NB4 (cell line): ENCODE measurements at regions not wholly inside any gene's neighbourhood (a gene's known extent, or its start where the extent isn't known, plus 50 kb on each side); places are given as distances from the start of the nearest gene placed in this dataset.

Source experiments
- DNase-seq: peaks from one replicate; pipeline ENCODE4 v3.0.0; 2010; ENCODE audit warnings: low read depth
- H3K4me3 ChIP-seq: one replicate; pipeline ENCODE4 v1.5.1; 2011; ENCODE audit warnings: mild to moderate bottlenecking, low read depth, low read length, moderate library complexity
- MYC ChIP-seq: IDR thresholded peaks from 2 replicates; pipeline ENCODE4 v1.6.1; 2011; ENCODE audit warnings: low read depth, low read length
- POLR2A ChIP-seq: IDR thresholded peaks from 2 replicates; pipeline ENCODE4 v1.6.1; 2011; ENCODE audit warnings: mild to moderate bottlenecking; ENCODE audit not compliant: insufficient read length; ENCODE audit errors: extremely low read depth
- TF ChIP-seq, protein P1 (sequence below): IDR thresholded peaks from one replicate; pipeline ENCODE4 v1.5.1; 2012; ENCODE audit warnings: low read depth, low read length
- TF ChIP-seq, protein P2 (sequence below): IDR thresholded peaks from 2 replicates; pipeline ENCODE4 v1.6.1; 2011; ENCODE audit warnings: low read depth, low read length

DNA sequence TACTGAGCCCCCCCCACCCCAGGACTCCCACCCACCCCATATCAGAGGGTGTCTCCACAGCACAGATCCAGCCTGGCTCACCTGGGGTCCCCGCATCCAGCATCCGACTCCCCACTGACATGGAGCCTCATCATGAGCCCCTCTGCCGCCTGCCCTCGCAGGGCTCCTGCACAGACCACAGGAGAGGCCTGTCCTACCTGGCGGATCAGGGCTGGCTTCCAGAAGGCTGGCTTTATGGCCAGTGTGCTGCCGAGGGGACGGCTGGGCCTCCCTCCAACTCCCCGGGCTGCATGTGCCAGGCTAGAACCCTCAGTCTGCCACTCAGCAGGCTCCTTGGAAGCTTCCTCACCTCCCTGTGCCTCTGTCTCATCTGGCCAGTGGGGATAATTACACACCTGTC is 119.0 kb downstream of the RFLNA start:
- DNase-seq: no peak
- TF ChIP-seq, protein P1, sequence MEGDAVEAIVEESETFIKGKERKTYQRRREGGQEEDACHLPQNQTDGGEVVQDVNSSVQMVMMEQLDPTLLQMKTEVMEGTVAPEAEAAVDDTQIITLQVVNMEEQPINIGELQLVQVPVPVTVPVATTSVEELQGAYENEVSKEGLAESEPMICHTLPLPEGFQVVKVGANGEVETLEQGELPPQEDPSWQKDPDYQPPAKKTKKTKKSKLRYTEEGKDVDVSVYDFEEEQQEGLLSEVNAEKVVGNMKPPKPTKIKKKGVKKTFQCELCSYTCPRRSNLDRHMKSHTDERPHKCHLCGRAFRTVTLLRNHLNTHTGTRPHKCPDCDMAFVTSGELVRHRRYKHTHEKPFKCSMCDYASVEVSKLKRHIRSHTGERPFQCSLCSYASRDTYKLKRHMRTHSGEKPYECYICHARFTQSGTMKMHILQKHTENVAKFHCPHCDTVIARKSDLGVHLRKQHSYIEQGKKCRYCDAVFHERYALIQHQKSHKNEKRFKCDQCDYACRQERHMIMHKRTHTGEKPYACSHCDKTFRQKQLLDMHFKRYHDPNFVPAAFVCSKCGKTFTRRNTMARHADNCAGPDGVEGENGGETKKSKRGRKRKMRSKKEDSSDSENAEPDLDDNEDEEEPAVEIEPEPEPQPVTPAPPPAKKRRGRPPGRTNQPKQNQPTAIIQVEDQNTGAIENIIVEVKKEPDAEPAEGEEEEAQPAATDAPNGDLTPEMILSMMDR: no peak
- TF ChIP-seq MYC (no peak), POLR2A (no peak)
- TF ChIP-seq, protein P2, sequence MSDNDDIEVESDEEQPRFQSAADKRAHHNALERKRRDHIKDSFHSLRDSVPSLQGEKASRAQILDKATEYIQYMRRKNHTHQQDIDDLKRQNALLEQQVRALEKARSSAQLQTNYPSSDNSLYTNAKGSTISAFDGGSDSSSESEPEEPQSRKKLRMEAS: no peak
- no peak overlapping the region for H3K4me3 ChIP-seq

DNA sequence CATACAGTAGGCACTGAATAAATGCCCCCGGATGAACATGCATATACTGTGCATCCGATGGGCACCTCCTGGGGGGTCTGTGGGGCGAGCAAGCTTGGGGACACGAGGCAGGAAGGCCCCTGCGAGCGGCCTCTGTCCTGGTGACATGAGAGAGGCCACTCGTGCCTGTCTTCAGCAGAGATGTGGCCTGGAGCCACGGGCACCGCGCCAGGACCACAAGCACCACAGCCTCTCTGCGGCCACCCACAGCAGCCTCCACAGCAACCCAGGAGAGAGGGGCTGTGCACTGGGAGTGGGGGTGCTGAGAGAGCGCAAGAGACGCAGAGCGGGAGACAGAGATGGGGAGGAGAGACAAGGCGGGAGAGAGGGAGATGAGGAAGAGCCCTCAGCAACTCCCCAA is 118.5 kb downstream of the RFLNA start:
- H3K4me3 ChIP-seq: no peak overlapping the region
- TF ChIP-seq POLR2A (no peak), MYC (no peak)
- TF ChIP-seq, protein P1: no peak
- DNase-seq: no peak

DNA sequence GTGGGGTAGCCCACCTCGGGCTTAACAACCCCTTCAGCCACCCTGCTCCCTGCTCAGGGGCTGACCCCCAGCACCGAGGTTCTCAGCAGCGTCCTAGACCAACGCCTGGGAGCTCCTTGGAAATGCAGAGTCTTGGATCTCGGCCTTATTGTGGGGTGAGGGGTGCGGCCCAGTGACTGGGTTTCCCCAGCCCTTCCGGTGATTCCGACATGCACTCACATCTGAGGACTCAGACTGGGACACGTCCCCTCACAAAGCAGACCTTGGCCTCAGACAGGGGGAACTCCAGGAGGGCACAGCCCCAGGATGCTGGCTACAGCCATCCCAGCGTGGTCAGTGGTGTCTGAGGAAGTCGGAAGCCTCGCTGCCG is 117.7 kb downstream of the RFLNA start:
- TF ChIP-seq, protein P1: no peak
- no peak for TF ChIP-seq MYC
- TF ChIP-seq POLR2A: no peak
- TF ChIP-seq, protein P2: no peak
- no peak overlapping the region for H3K4me3 ChIP-seq
- DNase-seq: no peak

DNA sequence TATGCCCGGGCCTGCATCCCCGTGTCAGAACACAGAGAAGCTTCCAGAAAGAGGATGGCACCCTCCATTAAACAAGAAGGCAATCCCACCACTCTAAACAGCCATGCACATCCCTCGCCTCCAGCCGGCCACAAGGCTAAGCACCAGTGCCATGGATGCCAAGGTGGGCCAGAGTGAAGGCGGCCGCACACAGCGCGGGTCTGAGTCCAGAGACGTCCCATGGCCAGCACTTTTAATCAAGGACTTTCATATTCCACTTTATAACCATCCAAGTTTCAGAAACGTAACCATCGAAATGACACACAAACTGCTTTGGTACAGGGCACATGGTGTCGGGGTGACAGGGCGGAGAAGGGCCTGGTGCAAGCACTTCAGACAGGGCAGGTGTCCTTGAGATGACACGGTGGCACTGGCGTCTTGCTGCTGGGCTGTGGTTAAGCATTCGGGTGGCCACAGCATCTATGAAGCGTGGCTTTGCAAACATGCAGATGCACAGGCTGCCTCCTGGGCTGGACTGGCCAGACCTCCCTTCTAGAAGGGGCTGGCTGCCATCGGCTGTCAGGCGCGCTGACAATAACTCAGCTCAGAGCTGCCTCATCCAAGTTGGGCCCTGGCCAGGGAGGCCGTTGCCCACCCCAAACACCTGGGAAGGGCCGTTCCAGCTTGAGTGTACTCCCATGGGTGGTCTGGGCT is 117.2 kb downstream of the RFLNA start:
- H3K4me3 ChIP-seq: no peak overlapping the region
- TF ChIP-seq, protein P2: no peak
- TF ChIP-seq POLR2A (no peak), MYC (no peak)
- TF ChIP-seq, protein P1: no peak
- DNase-seq: no peak

DNA sequence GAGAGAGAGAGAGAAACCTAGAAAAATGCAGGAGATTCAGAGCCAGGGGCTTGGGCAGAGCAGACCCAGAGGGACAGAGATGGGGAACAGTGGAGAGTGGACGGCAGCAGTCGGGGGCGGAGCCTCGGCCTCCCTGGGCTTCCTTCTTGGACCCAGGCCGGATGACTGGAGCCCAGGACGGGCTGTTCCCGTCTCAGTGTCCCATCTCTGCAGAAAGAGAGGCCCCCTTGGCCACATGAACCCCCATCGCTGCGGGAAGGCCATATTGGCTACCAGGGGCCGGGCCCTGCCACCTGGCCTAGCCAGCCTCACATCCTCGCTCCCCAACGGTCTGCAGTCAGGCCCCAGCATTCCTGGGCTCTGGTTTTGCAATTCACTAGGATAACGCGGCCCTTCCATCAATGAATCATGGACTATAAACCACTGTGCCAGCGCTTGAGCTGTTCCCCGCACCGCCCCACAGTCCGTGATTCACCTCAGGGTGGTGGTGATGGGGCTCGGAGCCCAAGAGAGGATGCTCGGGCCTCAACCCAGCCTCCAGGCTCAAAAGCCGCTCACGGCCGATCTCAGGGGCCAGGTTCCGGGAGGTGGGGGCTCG is 116.5 kb downstream of the RFLNA start:
- TF ChIP-seq, protein P1: no peak
- no peak for TF ChIP-seq POLR2A
- TF ChIP-seq, protein P2: no peak
- no peak for TF ChIP-seq MYC
- DNase-seq: no peak
- no peak overlapping the region for H3K4me3 ChIP-seq
